GM18861 (cell line): ENCODE measurements at regions not wholly inside any gene's neighbourhood (a gene's known extent, or its start where the extent isn't known, plus 50 kb on each side); places are given as distances from the start of the nearest gene placed in this dataset.
"Not testable (repeated sequence)": the region's sequence is repeated elsewhere in the genome, so short reads cannot be mapped to it uniquely, and the experiment has no call there.

Source experiments
- ATAC-seq: cut with Tn5 transposase; IDR thresholded peaks from one replicate; pipeline ENCODE4 v1.9.1; 2021; ENCODE audit not compliant: unreplicated experiment

- no peak for ATAC-seq
Observed at GRCh38 chr15:69668039-69668705, 215.6 kb downstream of the RPLP1 start.

GRCh38 chr15:69668963-69669362 lies 216.3 kb downstream of the RPLP1 start:
- ATAC-seq: peak; percentile 54

- no peak for ATAC-seq
Observed at GRCh38 chr15:69669446-69669845, 216.8 kb downstream of the RPLP1 start.

- ATAC-seq: no peak
Observed at GRCh38 chr15:69673291-69673881, 220.8 kb downstream of the RPLP1 start.

GRCh38 chr15:69675731-69676130 lies 223.1 kb downstream of the RPLP1 start:
- no peak for ATAC-seq

GRCh38 chr15:69677403-69677802 lies 224.8 kb downstream of the RPLP1 start:
- ATAC-seq: no peak

GRCh38 chr15:69679623-69680228 lies 227.1 kb downstream of the RPLP1 start:
- ATAC-seq: peak; percentile 91

GRCh38 chr15:69684823-69685222 lies 232.2 kb downstream of the RPLP1 start:
- not testable (repeated sequence) for ATAC-seq

GRCh38 chr15:69685512-69686452 lies 233.2 kb downstream of the RPLP1 start:
- no peak for ATAC-seq

GRCh38 chr15:69686626-69687025 lies 234.0 kb downstream of the RPLP1 start:
- ATAC-seq: no peak

- ATAC-seq: no peak
Observed at GRCh38 chr15:69689133-69689532, 236.5 kb downstream of the RPLP1 start.

- no peak for ATAC-seq
Observed at GRCh38 chr15:69691307-69692015, 238.8 kb downstream of the RPLP1 start.

GRCh38 chr15:69692342-69692741 lies 239.7 kb downstream of the RPLP1 start:
- ATAC-seq: no peak

- no peak for ATAC-seq
Observed at GRCh38 chr15:69693059-69693458, 240.4 kb downstream of the RPLP1 start.

- no peak for ATAC-seq
Observed at GRCh38 chr15:69696946-69697345, 244.3 kb downstream of the RPLP1 start.

- no peak for ATAC-seq
Observed at GRCh38 chr15:69697916-69698315, 245.3 kb downstream of the RPLP1 start.

- no peak for ATAC-seq
Observed at GRCh38 chr15:69699096-69699495, 246.5 kb downstream of the RPLP1 start.

GRCh38 chr15:69700380-69700779 lies 247.8 kb downstream of the RPLP1 start:
- no peak for ATAC-seq

- ATAC-seq: no peak
Observed at GRCh38 chr15:69701198-69701597, 248.6 kb downstream of the RPLP1 start.

- no peak for ATAC-seq
Observed at GRCh38 chr15:69703532-69704187, 251.0 kb downstream of the RPLP1 start.
